ENCODE measurements at regions not wholly inside any gene's neighbourhood (a gene's known extent, or its start where the extent isn't known, plus 50 kb on each side); places are given as distances from the start of the nearest gene placed in this dataset.

GRCh38 chr15:69731581-69731980 lies 279.0 kb downstream of the RPLP1 start:
- 79 to 84% methylated on average over 3 of the region's 3 CpGs for WGBS, 2 donors
- Histone ChIP-seq H3K36me3 (replicated peaks in 1 of 2; ENCODE audit: insufficient read depth in 1 of 2, low read depth in 2 of 2) (no peaks in the 10 kb centered on the region), H3K9me3 (no peaks in the 10 kb centered on the region), H3K27me3 (no peaks in the 10 kb centered on the region), H3K27ac (no peak overlapping the region), H3K4me3 (no peak overlapping the region), H3K4me1 (peaks cover 4% of the 10 kb centered on the region)
- intact Hi-C loops (cut with DNase I): loop anchor here (10.0 kb wide), 1 partner anchor 763 kb away; no protein-coding TSS in a partner anchor
- TF ChIP-seq, protein P1, sequence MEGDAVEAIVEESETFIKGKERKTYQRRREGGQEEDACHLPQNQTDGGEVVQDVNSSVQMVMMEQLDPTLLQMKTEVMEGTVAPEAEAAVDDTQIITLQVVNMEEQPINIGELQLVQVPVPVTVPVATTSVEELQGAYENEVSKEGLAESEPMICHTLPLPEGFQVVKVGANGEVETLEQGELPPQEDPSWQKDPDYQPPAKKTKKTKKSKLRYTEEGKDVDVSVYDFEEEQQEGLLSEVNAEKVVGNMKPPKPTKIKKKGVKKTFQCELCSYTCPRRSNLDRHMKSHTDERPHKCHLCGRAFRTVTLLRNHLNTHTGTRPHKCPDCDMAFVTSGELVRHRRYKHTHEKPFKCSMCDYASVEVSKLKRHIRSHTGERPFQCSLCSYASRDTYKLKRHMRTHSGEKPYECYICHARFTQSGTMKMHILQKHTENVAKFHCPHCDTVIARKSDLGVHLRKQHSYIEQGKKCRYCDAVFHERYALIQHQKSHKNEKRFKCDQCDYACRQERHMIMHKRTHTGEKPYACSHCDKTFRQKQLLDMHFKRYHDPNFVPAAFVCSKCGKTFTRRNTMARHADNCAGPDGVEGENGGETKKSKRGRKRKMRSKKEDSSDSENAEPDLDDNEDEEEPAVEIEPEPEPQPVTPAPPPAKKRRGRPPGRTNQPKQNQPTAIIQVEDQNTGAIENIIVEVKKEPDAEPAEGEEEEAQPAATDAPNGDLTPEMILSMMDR (IDR thresholded peaks at IDR 0.05): no peak
- no peak for TF ChIP-seq POLR2A (IDR thresholded peaks at IDR 0.05)
- ATAC-seq (no peak), DNase-seq (no peak)

DNA sequence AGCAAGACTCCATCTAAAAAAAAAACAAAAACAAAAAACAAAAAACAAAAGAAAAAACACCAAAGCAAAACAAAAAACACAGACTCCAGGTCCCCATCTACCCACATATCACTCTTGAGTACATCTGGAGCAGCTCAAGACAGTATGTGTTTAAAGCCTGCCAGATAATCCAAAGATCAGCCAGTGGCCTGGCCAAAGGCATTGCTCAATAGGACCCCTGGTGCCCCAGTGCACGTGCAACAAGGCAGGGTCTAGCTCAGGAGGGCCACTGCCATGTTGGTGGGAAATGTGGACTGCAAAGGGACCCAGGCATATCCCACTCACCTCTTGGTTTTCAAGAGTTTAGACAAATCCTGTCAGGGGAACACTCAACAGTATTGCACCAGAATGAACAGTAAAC lies 279.5 kb downstream of the RPLP1 start:
- Histone ChIP-seq H3K4me3 (no peak overlapping the region), H3K4me1 (peaks cover 4% of the 10 kb centered on the region), H3K9me3 (no peaks in the 10 kb centered on the region), H3K27ac (no peak overlapping the region), H3K27me3 (no peaks in the 10 kb centered on the region), H3K36me3 (replicated peaks in 1 of 2; ENCODE audit: insufficient read depth in 1 of 2, low read depth in 2 of 2) (no peaks in the 10 kb centered on the region)
- intact Hi-C loops (cut with DNase I): loop anchor here (10.0 kb wide), 1 partner anchor 763 kb away; no protein-coding TSS in a partner anchor
- no peak for ATAC-seq
- TF ChIP-seq, protein P1 (IDR thresholded peaks at IDR 0.05): no peak
- TF ChIP-seq POLR2A (IDR thresholded peaks at IDR 0.05): no peak
- WGBS, 2 donors: 31 to 56% methylated on average over 1 of the region's 1 CpG
- no peak for DNase-seq

DNA sequence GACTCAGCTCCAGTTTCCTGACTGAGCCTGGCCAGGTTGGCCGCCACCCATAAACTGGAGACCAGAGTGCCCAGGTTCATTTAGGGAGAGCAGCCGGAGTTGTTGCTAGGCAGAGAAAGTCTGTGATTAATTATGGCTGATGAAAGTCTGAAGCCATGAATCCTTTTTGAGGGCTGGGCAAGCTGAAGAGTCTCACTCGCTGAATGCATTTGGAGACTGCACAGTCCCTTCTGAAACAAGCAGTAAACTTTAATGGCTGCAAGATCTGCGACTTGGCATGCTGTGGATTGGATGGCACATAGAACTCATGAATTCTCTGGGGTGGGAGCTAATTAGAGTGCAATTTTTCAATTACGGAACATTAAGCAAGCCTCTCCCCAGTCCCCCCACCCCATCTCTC lies 282.1 kb downstream of the RPLP1 start:
- WGBS, 2 donors: 71 to 72% methylated on average over 5 of the region's 5 CpGs
- peaks cover 4% of the 10 kb centered on the region for H3K4me1 ChIP-seq
- no peak for TF ChIP-seq POLR2A (IDR thresholded peaks at IDR 0.05)
- TF ChIP-seq, protein P1 (IDR thresholded peaks at IDR 0.05): no peak
- H3K4me3 ChIP-seq: no peak overlapping the region
- DNase-seq (no peak), ATAC-seq (no peak)
- intact Hi-C loops (cut with DNase I): loop anchor here (10.0 kb wide), 1 partner anchor 760 kb away; no protein-coding TSS in a partner anchor
- H3K9me3 ChIP-seq: no peaks in the 10 kb centered on the region
- H3K27ac ChIP-seq: peak overlapping the region in 1 of 4 donors; percentile 8
- no peaks in the 10 kb centered on the region for H3K27me3 ChIP-seq
- no peaks in the 10 kb centered on the region for H3K36me3 ChIP-seq (replicated peaks in 1 of 2; ENCODE audit: insufficient read depth in 1 of 2, low read depth in 2 of 2)

DNA sequence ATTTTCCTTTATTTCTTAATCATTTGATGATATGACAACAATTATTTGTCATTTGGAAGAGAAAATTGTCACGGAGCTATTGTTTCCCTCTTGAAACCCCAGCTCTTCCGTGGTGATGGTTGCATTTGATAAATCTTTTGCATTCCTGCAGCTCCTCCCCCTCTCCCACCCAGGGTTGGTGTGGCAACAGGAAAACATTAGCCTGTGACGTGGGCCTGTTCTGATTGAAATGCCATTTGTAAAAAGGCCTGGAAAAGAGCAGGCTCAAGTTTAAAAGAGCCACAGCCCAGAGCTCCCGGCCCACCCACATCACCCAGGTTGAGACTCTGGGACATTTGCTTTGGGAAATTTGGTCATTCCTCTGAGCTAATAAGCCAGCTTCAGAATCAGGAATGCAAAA lies 282.5 kb downstream of the RPLP1 start:
- DNase-seq: peak; percentile 31 to 55 (median 44)
- no peak overlapping the region for H3K4me3 ChIP-seq
- ATAC-seq: peak; percentile 75

More for the DNA sequence above, 282.5 kb downstream of the RPLP1 start:
- Histone ChIP-seq H3K27ac (peak overlapping the region in 1 of 4 donors; percentile 8), H3K9me3 (no peaks in the 10 kb centered on the region), H3K4me1 (peaks cover 4% of the 10 kb centered on the region), H3K36me3 (replicated peaks in 1 of 2; ENCODE audit: insufficient read depth in 1 of 2, low read depth in 2 of 2) (no peaks in the 10 kb centered on the region), H3K27me3 (no peaks in the 10 kb centered on the region)
- intact Hi-C loops (cut with DNase I): loop anchor here (10.0 kb wide), 1 partner anchor 760 kb away; no protein-coding TSS in a partner anchor
- 47 to 60% methylated on average over 4 of the region's 4 CpGs for WGBS, 2 donors
- TF ChIP-seq, protein P1 (IDR thresholded peaks at IDR 0.05): no peak
- TF ChIP-seq POLR2A (IDR thresholded peaks at IDR 0.05): no peak
